ENCODE measurements at regions not wholly inside any gene's neighbourhood (a gene's known extent, or its start where the extent isn't known, plus 50 kb on each side); places are given as distances from the start of the nearest gene placed in this dataset.

DNA sequence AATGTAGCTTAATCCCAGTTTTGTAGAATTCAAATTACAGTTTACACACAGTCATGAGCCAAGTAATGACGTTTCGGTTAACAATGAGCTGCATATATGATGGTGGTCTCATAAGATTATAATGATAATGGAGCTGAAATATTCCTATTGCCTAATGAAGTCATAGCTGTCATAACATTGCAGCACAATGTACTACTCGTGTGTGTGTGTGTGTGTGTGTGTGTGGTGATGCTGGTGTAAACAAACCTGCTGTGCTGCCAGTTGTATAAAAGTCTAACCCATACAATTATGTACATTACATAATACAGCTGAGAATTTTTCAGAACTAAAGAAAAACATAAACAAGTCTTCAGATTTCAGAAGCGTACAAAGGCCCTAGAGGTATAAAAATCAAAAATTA is 66.7 kb upstream of the ARID1B start:
- H4K20me1 ChIP-seq (ENCODE audit: control insufficient read depth, extremely low read depth, insufficient read depth, low read length): no peaks in the 10 kb centered on the region
- dilution Hi-C loops (cut with MboI; ENCODE audit: extremely low pct_ligation_motif_present, low sequenced_read_pairs): no loop called here
- no peak for DNase-seq (ENCODE audit: low read depth, low spot score)
- H3K9me1 ChIP-seq (ENCODE audit: control insufficient read depth, extremely low read depth, insufficient read depth, low read length): no peaks in the 10 kb centered on the region
- H2AFZ ChIP-seq (ENCODE audit: control insufficient read depth, low read length): no peak overlapping the region
- H3K79me2 ChIP-seq (ENCODE audit: control insufficient read depth, insufficient read depth, low read length): no peaks in the 10 kb centered on the region
- H3K4me2 ChIP-seq (ENCODE audit: control insufficient read depth, extremely low read depth, insufficient read depth, low read depth, low read length): no peak overlapping the region
- no peaks in the 10 kb centered on the region for H3K36me3 ChIP-seq (ENCODE audit: control insufficient read depth in 2 of 2, extremely low read depth in 1 of 2, insufficient read depth in 2 of 2, low read length in 2 of 2)
- no peaks in the 10 kb centered on the region for H3K27me3 ChIP-seq (ENCODE audit: control insufficient read depth, extremely low read depth, insufficient read depth, low read length)
- H3K9ac ChIP-seq (ENCODE audit: control insufficient read depth, extremely low read depth, insufficient read depth, low read length): no peak overlapping the region
- no peaks in the 10 kb centered on the region for H3K9me3 ChIP-seq (ENCODE audit: control insufficient read depth, low read depth, low read length)
- H3K27ac ChIP-seq (ENCODE audit: control insufficient read depth, insufficient read depth, low read length): no peak overlapping the region
- no peak for FAIRE-seq
- no peak for TF ChIP-seq EZH2 (IDR thresholded peaks at IDR 0.05; ENCODE audit: low read length)
- TF ChIP-seq, protein P1, sequence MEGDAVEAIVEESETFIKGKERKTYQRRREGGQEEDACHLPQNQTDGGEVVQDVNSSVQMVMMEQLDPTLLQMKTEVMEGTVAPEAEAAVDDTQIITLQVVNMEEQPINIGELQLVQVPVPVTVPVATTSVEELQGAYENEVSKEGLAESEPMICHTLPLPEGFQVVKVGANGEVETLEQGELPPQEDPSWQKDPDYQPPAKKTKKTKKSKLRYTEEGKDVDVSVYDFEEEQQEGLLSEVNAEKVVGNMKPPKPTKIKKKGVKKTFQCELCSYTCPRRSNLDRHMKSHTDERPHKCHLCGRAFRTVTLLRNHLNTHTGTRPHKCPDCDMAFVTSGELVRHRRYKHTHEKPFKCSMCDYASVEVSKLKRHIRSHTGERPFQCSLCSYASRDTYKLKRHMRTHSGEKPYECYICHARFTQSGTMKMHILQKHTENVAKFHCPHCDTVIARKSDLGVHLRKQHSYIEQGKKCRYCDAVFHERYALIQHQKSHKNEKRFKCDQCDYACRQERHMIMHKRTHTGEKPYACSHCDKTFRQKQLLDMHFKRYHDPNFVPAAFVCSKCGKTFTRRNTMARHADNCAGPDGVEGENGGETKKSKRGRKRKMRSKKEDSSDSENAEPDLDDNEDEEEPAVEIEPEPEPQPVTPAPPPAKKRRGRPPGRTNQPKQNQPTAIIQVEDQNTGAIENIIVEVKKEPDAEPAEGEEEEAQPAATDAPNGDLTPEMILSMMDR (optimal IDR thresholded peaks at IDR 0.05 in 1 of 3, IDR thresholded peaks at IDR 0.05 in 1 of 3, conservative IDR thresholded peaks at IDR 0.05 in 1 of 3; ENCODE audit: extremely low read depth in 1 of 3, insufficient read depth in 2 of 3, low read length in 3 of 3): no peak
- no peaks in the 10 kb centered on the region for H3K4me1 ChIP-seq (ENCODE audit: control insufficient read depth, extremely low read depth, insufficient read depth, low read length)
- H3K4me3 ChIP-seq (ENCODE audit: control insufficient read depth in 2 of 3, extremely low read depth in 1 of 3, insufficient read depth in 2 of 3, low read depth in 1 of 3, low read length in 3 of 3): no peak overlapping the region

DNA sequence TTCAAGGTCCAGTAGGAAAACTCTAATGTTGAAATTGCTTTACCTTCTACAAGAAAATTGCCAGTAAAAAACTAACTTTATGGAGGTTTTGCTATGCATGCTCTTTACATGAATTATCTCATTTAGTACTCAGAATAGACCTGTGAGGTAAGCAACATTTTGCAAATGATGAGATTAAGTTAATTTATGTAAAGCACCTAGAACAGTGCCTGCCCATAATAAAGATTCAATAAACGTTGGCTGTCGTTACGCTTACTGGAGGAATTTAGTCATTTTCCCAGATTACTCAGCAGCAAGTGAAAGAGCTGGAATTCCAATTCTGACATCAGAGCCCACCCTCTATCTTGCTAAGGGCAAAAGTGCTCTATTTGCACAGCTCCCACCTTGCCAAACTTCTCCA is 69.4 kb upstream of the ARID1B start:
- FAIRE-seq: no peak
- no peak overlapping the region for H3K4me3 ChIP-seq (ENCODE audit: control insufficient read depth in 2 of 3, extremely low read depth in 1 of 3, insufficient read depth in 2 of 3, low read depth in 1 of 3, low read length in 3 of 3)
- no peak overlapping the region for H3K9ac ChIP-seq (ENCODE audit: control insufficient read depth, extremely low read depth, insufficient read depth, low read length)
- H3K27me3 ChIP-seq (ENCODE audit: control insufficient read depth, extremely low read depth, insufficient read depth, low read length): no peaks in the 10 kb centered on the region
- no peaks in the 10 kb centered on the region for H3K36me3 ChIP-seq (ENCODE audit: control insufficient read depth in 2 of 2, extremely low read depth in 1 of 2, insufficient read depth in 2 of 2, low read length in 2 of 2)
- H2AFZ ChIP-seq (ENCODE audit: control insufficient read depth, low read length): no peak overlapping the region
- DNase-seq (ENCODE audit: low read depth, low spot score): no peak
- H3K4me1 ChIP-seq (ENCODE audit: control insufficient read depth, extremely low read depth, insufficient read depth, low read length): no peaks in the 10 kb centered on the region
- dilution Hi-C loops (cut with MboI; ENCODE audit: extremely low pct_ligation_motif_present, low sequenced_read_pairs): no loop called here
- H3K9me3 ChIP-seq (ENCODE audit: control insufficient read depth, low read depth, low read length): no peaks in the 10 kb centered on the region
- H3K27ac ChIP-seq (ENCODE audit: control insufficient read depth, insufficient read depth, low read length): no peak overlapping the region
- no peak overlapping the region for H3K4me2 ChIP-seq (ENCODE audit: control insufficient read depth, extremely low read depth, insufficient read depth, low read depth, low read length)
- TF ChIP-seq, protein P1 (optimal IDR thresholded peaks at IDR 0.05 in 1 of 3, IDR thresholded peaks at IDR 0.05 in 1 of 3, conservative IDR thresholded peaks at IDR 0.05 in 1 of 3; ENCODE audit: extremely low read depth in 1 of 3, insufficient read depth in 2 of 3, low read length in 3 of 3): no peak
- TF ChIP-seq EZH2 (IDR thresholded peaks at IDR 0.05; ENCODE audit: low read length): no peak
- no peaks in the 10 kb centered on the region for H3K79me2 ChIP-seq (ENCODE audit: control insufficient read depth, insufficient read depth, low read length)
- H4K20me1 ChIP-seq (ENCODE audit: control insufficient read depth, extremely low read depth, insufficient read depth, low read length): no peaks in the 10 kb centered on the region
- H3K9me1 ChIP-seq (ENCODE audit: control insufficient read depth, extremely low read depth, insufficient read depth, low read length): no peaks in the 10 kb centered on the region

All from keratinocyte (primary cell).